Breast epithelium (tissue), 4 donors: ENCODE measurements at regions not wholly inside any gene's neighbourhood (a gene's known extent, or its start where the extent isn't known, plus 50 kb on each side); places are given as distances from the start of the nearest gene placed in this dataset.
"Not testable (repeated sequence)": the region's sequence is repeated elsewhere in the genome, so short reads cannot be mapped to it uniquely, and the experiment has no call there.

Experiments
- DNase-seq, 2 donors: peaks; one replicate each; pipeline ENCODE4 v3.0.0-alpha.2; 2019; ENCODE audit warnings: low spot score in 2 of 2
- H3K27ac ChIP-seq, 2 donors: fragments of 200-600 bp; sonication (generic) in 1 of 2; one replicate each; pipeline ENCODE4 v1.5.1; 2016 to 2019; ENCODE audit warnings: mild to moderate bottlenecking in 1 of 2
- H3K27me3 ChIP-seq, 2 donors: fragments of 200-600 bp; sonication (generic) in 1 of 2; one replicate each; pipeline versions ENCODE4 v1.5.1 to v1.6.0; 2017 to 2019; ENCODE audit warnings: control low read depth in 1 of 2, mild to moderate bottlenecking in 1 of 2
- H3K36me3 ChIP-seq: fragments of 200-600 bp; one replicate; pipeline ENCODE4 v1.5.1; 2019
- H3K4me1 ChIP-seq, 2 donors: fragments of 200-600 bp; sonication (generic); one replicate each; pipeline ENCODE4 v1.5.1; 2016 to 2019; ENCODE audit warnings: control low read depth in 1 of 2
- H3K4me3 ChIP-seq, 3 donors: fragments of 200-600 bp; sonication (generic); 1 replicate in 2 of 3; 2 replicates in 1 of 3; pipeline ENCODE4 v1.5.1; 2016 to 2019; ENCODE audit warnings: mild to moderate bottlenecking in 3 of 3, moderate library complexity in 2 of 3
- H3K9me3 ChIP-seq, 2 donors: fragments of 200-600 bp; sonication (generic) in 1 of 2; one replicate each; pipeline ENCODE4 v1.5.1; 2016 to 2019; ENCODE audit warnings: control low read depth in 1 of 2
- POLR2A ChIP-seq: fragments of 450-650 bp; IDR thresholded peaks from one replicate; pipeline ENCODE4 v1.6.1; 2016; ENCODE audit warnings: antibody characterized with exemption, mild to moderate bottlenecking, moderate library complexity
- POLR2AphosphoS5 ChIP-seq, 3 donors: sonication (generic); formaldehyde crosslinking; IDR thresholded peaks; one replicate each; pipeline ENCODE4 v1.6.1; 2017; ENCODE audit warnings: antibody characterized with exemption in 3 of 3
- intact Hi-C: fragments of 100-400 bp; cut with DNase I; formaldehyde crosslinking; loops from one replicate; pipeline ENCODE4 v1.15.1; 2023; ENCODE audit warnings: low total_unique reads
- TF ChIP-seq, protein P1 (sequence below), 3 donors: fragments of 450-650 bp; IDR thresholded peaks; one replicate each; pipeline ENCODE4 v1.5.1; 2016 to 2017; ENCODE audit warnings: antibody characterized with exemption in 3 of 3, mild to moderate bottlenecking in 3 of 3, moderate library complexity in 3 of 3

DNA sequence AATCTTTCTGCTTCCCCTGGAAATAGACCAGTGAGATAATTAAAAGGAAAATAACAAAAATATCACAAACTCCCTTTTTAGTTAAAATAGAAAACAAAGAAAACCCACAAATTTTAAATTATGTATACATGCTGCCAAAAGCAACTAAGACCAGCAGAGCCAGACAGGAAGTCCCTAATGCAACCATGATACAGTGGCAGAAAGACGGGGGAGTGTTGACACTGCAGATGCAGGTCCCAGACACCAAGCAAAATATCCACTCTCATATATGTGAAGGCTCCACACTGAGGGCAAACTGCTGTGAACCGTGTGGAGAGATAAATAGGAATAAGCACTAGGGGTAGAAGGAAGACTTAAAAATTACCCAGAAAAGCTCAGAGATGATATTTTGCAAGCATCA, 401.0 kb downstream of the BTG1 start:
- TF ChIP-seq POLR2A (no peak), POLR2AphosphoS5 (IDR thresholded peaks at IDR 0.05) (no peak)
- TF ChIP-seq, protein P1, sequence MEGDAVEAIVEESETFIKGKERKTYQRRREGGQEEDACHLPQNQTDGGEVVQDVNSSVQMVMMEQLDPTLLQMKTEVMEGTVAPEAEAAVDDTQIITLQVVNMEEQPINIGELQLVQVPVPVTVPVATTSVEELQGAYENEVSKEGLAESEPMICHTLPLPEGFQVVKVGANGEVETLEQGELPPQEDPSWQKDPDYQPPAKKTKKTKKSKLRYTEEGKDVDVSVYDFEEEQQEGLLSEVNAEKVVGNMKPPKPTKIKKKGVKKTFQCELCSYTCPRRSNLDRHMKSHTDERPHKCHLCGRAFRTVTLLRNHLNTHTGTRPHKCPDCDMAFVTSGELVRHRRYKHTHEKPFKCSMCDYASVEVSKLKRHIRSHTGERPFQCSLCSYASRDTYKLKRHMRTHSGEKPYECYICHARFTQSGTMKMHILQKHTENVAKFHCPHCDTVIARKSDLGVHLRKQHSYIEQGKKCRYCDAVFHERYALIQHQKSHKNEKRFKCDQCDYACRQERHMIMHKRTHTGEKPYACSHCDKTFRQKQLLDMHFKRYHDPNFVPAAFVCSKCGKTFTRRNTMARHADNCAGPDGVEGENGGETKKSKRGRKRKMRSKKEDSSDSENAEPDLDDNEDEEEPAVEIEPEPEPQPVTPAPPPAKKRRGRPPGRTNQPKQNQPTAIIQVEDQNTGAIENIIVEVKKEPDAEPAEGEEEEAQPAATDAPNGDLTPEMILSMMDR (IDR thresholded peaks at IDR 0.05): no peak
- intact Hi-C loops: no loop called here
- Histone ChIP-seq H3K27ac (no peak overlapping the region), H3K27me3 (no peaks in the 10 kb centered on the region), H3K4me1 (no peaks in the 10 kb centered on the region), H3K36me3 (peaks cover 3% of the 10 kb centered on the region), H3K9me3 (no peaks in the 10 kb centered on the region), H3K4me3 (no peak overlapping the region)
- no peak for DNase-seq

DNA sequence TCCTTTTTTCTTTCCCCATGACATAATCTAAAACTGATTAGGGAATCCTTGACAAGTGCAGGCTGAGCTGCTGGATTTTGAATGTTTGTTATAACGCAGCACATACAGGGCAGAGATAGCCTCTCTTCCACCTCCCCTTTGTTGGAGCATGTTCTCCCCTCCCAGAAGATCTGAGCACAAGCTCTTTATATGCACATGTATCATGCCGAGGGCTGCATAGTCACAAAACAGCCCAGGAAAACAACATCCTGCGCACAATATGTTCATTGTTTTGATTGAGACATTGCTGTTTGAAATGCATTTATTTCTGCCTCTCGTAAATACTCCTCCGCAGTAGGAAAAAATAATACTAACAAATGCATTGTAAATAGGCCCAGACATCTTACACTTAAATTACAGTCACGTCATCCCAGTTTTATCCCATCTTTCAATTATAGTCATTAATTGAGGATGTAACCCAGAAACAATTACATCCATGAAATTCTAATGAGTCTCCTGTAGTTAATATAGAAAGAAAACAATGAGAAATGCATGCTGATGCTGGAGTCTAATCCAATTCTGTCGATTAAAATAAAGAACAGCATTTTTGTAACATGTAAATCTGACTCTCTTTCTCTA, 401.8 kb downstream of the BTG1 start:
- no peak overlapping the region for H3K27ac ChIP-seq
- TF ChIP-seq POLR2AphosphoS5 (IDR thresholded peaks at IDR 0.05) (no peak), POLR2A (no peak)
- TF ChIP-seq, protein P1 (IDR thresholded peaks at IDR 0.05): no peak

DNA sequence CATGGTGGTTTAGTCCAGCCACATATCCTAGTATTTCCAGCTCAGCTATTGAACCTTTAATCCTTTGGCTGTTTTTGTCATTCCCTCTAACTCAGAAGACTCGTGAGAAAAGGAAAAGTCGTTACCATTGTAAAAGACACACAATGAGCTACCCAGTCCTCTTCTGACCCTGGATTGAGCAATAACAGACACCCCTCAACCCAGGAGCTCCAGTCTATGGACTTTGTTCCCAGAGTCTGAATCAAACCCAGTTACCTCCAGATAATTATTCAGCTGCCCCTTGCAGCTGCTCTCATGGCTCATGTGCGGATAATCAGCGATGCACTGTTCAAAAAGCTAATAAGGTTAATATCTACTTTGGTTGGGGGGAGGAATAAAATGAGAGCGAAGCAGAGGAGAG, 402.4 kb downstream of the BTG1 start:
- Histone ChIP-seq H3K27ac (no peak overlapping the region), H3K4me1 (no peaks in the 10 kb centered on the region), H3K4me3 (no peak overlapping the region), H3K36me3 (peaks cover 3% of the 10 kb centered on the region), H3K9me3 (no peaks in the 10 kb centered on the region), H3K27me3 (no peaks in the 10 kb centered on the region)
- TF ChIP-seq POLR2A (no peak), POLR2AphosphoS5 (IDR thresholded peaks at IDR 0.05) (no peak)
- TF ChIP-seq, protein P1 (IDR thresholded peaks at IDR 0.05): no peak
- no peak for DNase-seq
- intact Hi-C loops: no loop called here

More for the DNA sequence above, 401.8 kb downstream of the BTG1 start:
- intact Hi-C loops: no loop called here
- Histone ChIP-seq H3K4me3 (no peak overlapping the region), H3K36me3 (peaks cover 3% of the 10 kb centered on the region), H3K27me3 (no peaks in the 10 kb centered on the region), H3K4me1 (no peaks in the 10 kb centered on the region), H3K9me3 (no peaks in the 10 kb centered on the region)
- no peak for DNase-seq

DNA sequence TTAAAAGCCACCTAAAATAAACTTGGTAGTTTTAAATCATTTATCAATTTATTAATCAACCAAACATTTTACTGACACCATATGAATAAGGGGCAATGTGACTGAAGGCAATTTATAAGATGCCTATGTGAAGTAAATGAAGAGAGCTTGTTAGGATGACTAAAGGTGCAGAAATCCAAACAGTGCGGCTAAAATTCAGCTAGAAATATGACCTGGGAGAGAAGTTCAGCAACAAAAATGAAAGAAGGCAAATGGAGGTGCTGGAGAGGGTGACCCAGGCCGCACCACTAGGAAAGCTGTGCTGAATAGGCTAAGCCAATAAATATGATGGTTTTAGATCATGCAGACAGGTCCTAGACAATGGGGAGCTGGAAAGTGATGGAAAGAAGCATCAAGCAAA, 403.7 kb downstream of the BTG1 start:
- no peaks in the 10 kb centered on the region for H3K27me3 ChIP-seq
- H3K27ac ChIP-seq: no peak overlapping the region
- H3K4me1 ChIP-seq: no peaks in the 10 kb centered on the region
- no peaks in the 10 kb centered on the region for H3K36me3 ChIP-seq
- H3K4me3 ChIP-seq: no peak overlapping the region
- H3K9me3 ChIP-seq: no peaks in the 10 kb centered on the region
- DNase-seq: no peak
- intact Hi-C loops: no loop called here
- TF ChIP-seq POLR2AphosphoS5 (IDR thresholded peaks at IDR 0.05): no peak
- TF ChIP-seq POLR2A: no peak
- TF ChIP-seq, protein P1 (IDR thresholded peaks at IDR 0.05): no peak

DNA sequence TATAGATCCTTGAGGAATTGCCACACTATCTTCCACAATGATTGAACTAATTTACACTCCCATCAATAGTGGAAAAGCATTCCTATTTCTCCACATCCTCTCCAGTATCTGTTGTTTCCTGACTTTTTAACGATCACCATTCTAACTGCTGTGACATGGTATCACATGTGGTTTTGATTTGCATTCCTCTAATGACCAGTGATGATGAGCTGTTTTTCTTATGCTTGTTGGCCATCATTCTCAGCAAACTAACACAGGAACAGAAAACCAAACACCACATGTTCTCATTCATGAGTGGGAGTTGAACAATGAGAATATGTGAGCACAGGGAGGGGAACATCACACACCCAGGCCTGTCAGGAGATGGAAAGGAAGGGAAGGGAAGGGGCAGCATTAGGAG, 411.8 kb downstream of the BTG1 start:
- H3K4me3 ChIP-seq, H3K9me3 ChIP-seq, H3K27me3 ChIP-seq, H3K27ac ChIP-seq, intact Hi-C loops, DNase-seq, H3K4me1 ChIP-seq, H3K36me3 ChIP-seq: not testable (repeated sequence)

DNA sequence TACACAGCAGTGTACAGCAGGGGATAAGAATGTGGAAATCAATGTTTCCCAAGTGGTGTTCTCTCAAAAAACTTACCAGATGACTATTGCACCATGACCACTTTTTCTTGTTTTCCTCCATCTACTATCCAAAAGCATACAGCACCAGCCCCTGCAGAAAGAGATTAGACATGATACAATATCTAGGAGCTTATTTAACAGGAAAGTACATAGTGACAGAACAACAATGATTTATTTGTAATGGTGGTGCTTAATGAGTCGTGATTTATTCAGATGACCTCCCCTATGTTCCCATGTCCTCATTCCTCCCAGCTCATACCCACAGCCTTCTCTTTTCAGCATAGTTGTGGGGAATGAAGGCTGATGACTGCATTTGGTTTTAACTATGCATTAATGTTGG, 413.6 kb downstream of the BTG1 start:
- TF ChIP-seq, protein P1 (IDR thresholded peaks at IDR 0.05): no peak
- Histone ChIP-seq H3K4me1 (no peaks in the 10 kb centered on the region), H3K27ac (no peak overlapping the region), H3K36me3 (peaks cover 4% of the 10 kb centered on the region), H3K9me3 (no peaks in the 10 kb centered on the region), H3K4me3 (no peak overlapping the region), H3K27me3 (no peaks in the 10 kb centered on the region)
- no peak for DNase-seq
- intact Hi-C loops: no loop called here
